B cell (primary cell): ENCODE measurements at regions not wholly inside any gene's neighbourhood (a gene's known extent, or its start where the extent isn't known, plus 50 kb on each side); places are given as distances from the start of the nearest gene placed in this dataset.

Experiments
- ATAC-seq: fragments of 200-7000 bp; cut with Tn5 transposase; one replicate; pipeline ENCODE4 v1.10.0; 2021; ENCODE audit warnings: low read depth, mild to moderate bottlenecking, moderate number of reproducible peaks, moderate library complexity
- CTCF ChIA-PET: fragments of 350-600 bp; sonication (Branson Sonifier 250); formaldehyde crosslinking; loops from one replicate; lab custom pipeline; 2021; ENCODE audit warnings: antibody characterized with exemption, inconsistent platforms; lab: Charles Lee
- POLR2A ChIA-PET: fragments of 350-600 bp; sonication (Branson Sonifier 250); formaldehyde crosslinking; loops from one replicate; lab custom pipeline; 2021; ENCODE audit warnings: antibody characterized with exemption; lab: Charles Lee
- DNase-seq: peaks from one replicate; pipeline ENCODE4 v3.0.0; 2013
- H2AFZ ChIP-seq: 2 replicates; pipeline ENCODE4 v1.6.1; 2012; ENCODE audit warnings: mild to moderate bottlenecking, low read depth, low read length; ENCODE audit not compliant: insufficient read depth, poor library complexity, severe bottlenecking
- H3K27ac ChIP-seq, 2 donors: 1 replicate in 1 of 2; 2 replicates in 1 of 2; pipeline ENCODE4 v1.5.1; 2012 to 2013; ENCODE audit warnings: low read length in 2 of 2, mild to moderate bottlenecking in 2 of 2, moderate library complexity in 1 of 2
- H3K27me3 ChIP-seq, 4 experiments: fragments of 200-600 bp in 1 of 4; sonication (generic) in 1 of 4; replicated peaks in 1 of 4; 1 replicate in 2 of 4; 2 replicates in 2 of 4; pipeline versions ENCODE4 v1.6.1 to v1.7.0; 2013 to 2016; ENCODE audit warnings: low read length in 3 of 4, mild to moderate bottlenecking in 2 of 4, mixed read lengths in 1 of 4, moderate library complexity in 1 of 4; ENCODE audit not compliant: insufficient read depth in 4 of 4, control insufficient read depth in 3 of 4; ENCODE audit errors: control extremely low read depth in 1 of 4
- H3K36me3 ChIP-seq, 2 experiments: replicated peaks in 1 of 2; 1 replicate in 1 of 2; 2 replicates in 1 of 2; pipeline versions ENCODE4 v1.6.1 to v1.7.1; 2013; ENCODE audit warnings: low read length in 1 of 2; ENCODE audit not compliant: insufficient read depth in 2 of 2, control insufficient read depth in 1 of 2; ENCODE audit errors: control extremely low read depth in 1 of 2, extremely low read depth in 1 of 2
- H3K4me1 ChIP-seq, 2 donors: fragments of 200-600 bp in 1 of 2; sonication (generic) in 1 of 2; 1 replicate in 1 of 2; 2 replicates in 1 of 2; pipeline versions ENCODE4 v1.5.1 to v1.6.1; 2013 to 2017; ENCODE audit warnings: low read length in 2 of 2; ENCODE audit not compliant: control insufficient read depth in 2 of 2, insufficient read depth in 2 of 2
- H3K4me2 ChIP-seq: replicated peaks from 2 replicates; pipeline ENCODE3; 2012; ENCODE audit warnings: mild to moderate bottlenecking, low read depth, low read length; ENCODE audit not compliant: poor library complexity, severe bottlenecking
- H3K4me3 ChIP-seq, 5 experiments: fragments of 200-600 bp in 1 of 5; sonication (generic) in 1 of 5; 1 replicate in 3 of 5; 2 replicates in 2 of 5; pipeline versions ENCODE4 v1.5.1 to v1.7.0; 2011 to 2016; ENCODE audit warnings: low read length in 4 of 5, mild to moderate bottlenecking in 4 of 5, low read depth in 2 of 5, control low read depth in 1 of 5, moderate library complexity in 1 of 5; ENCODE audit not compliant: insufficient read depth in 1 of 5; ENCODE audit errors: control extremely low read depth in 1 of 5, extremely low read depth in 1 of 5
- H3K79me2 ChIP-seq: fragments of 200-600 bp; sonication (generic); one replicate; pipeline ENCODE4 v1.6.0; 2016; ENCODE audit warnings: low read length; ENCODE audit not compliant: control insufficient read depth, insufficient read depth
- H3K9ac ChIP-seq: fragments of 200-600 bp; sonication (generic); 2 replicates; pipeline ENCODE4 v1.6.1; 2017; ENCODE audit warnings: mild to moderate bottlenecking, low read length, moderate library complexity
- H3K9me3 ChIP-seq, 3 donors: one replicate each; pipeline versions ENCODE4 v1.6.1 to v1.7.1; 2013; ENCODE audit warnings: low read length in 2 of 3; ENCODE audit not compliant: control insufficient read depth in 2 of 3, insufficient read depth in 1 of 3; ENCODE audit errors: control extremely low read depth in 1 of 3
- H4K20me1 ChIP-seq: 2 replicates; pipeline ENCODE4 v1.6.0; 2012; ENCODE audit warnings: mild to moderate bottlenecking, low read length; ENCODE audit not compliant: insufficient read depth, control insufficient read depth, poor library complexity, severe bottlenecking
- H3K27ac Mint-ChIP-seq: one replicate; pipeline ENCODE4 v1.8.0; 2021; ENCODE audit warnings: mixed read lengths
- H3K27me3 Mint-ChIP-seq: one replicate; pipeline ENCODE4 v1.8.0; 2021; ENCODE audit warnings: mixed read lengths
- H3K4me1 Mint-ChIP-seq: one replicate; pipeline ENCODE4 v1.8.0; 2021; ENCODE audit warnings: mixed read lengths
- H3K4me3 Mint-ChIP-seq: one replicate; pipeline ENCODE4 v1.8.0; 2021; ENCODE audit warnings: mixed read lengths
- H3K9me3 Mint-ChIP-seq: one replicate; pipeline ENCODE4 v1.8.0; 2022; ENCODE audit warnings: mixed read lengths; ENCODE audit not compliant: insufficient read depth
- EZH2 ChIP-seq: IDR thresholded peaks from 2 replicates; pipeline ENCODE4 v1.6.1; 2012; ENCODE audit warnings: borderline replicate concordance, low read depth, mild to moderate bottlenecking, moderate library complexity, low read length; ENCODE audit not compliant: insufficient read depth, poor library complexity, severe bottlenecking
- WGBS: methylation state at CpG from one replicate; pipeline ENCODE4 v1.1.5; 2013; ENCODE audit warnings: missing lambda C conversion rate; ENCODE audit not compliant: insufficient coverage; 5-methylcytosine and 5-hydroxymethylcytosine counted together
- intact Hi-C: fragments of 100-400 bp; cut with micrococcal nuclease; formaldehyde crosslinking; loops from one replicate; pipeline ENCODE4 v1.10.0; 2022
- TF ChIP-seq, protein P1 (sequence below): fragments of 200-600 bp; IDR thresholded peaks from one replicate; pipeline ENCODE4 v1.8.0; 2022; ENCODE audit warnings: antibody characterized with exemption, mild to moderate bottlenecking

DNA sequence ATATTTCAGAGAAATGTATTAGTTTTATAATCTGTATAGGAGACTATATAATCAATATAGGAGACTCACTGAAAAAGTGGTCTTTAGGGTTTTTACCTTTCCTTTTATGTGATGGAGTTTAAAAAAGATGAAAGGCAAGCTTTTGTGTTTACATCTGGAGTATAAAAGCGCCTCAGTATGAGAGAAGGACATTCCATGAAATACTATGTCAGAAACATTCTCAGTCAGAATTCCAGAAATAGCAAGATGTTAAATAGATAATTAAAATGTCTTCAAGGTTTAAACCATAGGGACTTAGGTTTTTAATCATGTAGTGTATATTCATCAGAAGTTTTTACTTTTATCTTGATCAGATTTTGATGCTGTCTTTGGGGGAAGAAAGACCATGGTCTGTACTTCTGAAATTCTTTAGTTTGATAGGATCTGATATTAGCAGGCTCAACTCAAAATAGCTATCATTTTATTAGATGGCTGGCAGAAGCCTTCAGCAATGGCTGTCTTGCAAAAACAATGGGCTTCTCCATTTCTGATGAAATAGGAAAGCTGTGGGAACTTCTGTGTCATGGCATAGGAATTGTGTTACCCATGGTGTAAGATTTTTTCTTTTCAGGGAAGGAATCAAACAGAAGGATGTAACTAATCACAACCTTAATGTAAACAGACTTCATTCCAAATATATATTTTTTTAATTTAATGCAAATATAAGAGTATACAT is 209.6 kb upstream of the PLSCR5 start:
- no peak for TF ChIP-seq EZH2
- TF ChIP-seq, protein P1, sequence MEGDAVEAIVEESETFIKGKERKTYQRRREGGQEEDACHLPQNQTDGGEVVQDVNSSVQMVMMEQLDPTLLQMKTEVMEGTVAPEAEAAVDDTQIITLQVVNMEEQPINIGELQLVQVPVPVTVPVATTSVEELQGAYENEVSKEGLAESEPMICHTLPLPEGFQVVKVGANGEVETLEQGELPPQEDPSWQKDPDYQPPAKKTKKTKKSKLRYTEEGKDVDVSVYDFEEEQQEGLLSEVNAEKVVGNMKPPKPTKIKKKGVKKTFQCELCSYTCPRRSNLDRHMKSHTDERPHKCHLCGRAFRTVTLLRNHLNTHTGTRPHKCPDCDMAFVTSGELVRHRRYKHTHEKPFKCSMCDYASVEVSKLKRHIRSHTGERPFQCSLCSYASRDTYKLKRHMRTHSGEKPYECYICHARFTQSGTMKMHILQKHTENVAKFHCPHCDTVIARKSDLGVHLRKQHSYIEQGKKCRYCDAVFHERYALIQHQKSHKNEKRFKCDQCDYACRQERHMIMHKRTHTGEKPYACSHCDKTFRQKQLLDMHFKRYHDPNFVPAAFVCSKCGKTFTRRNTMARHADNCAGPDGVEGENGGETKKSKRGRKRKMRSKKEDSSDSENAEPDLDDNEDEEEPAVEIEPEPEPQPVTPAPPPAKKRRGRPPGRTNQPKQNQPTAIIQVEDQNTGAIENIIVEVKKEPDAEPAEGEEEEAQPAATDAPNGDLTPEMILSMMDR = no peak
- H3K27me3 ChIP-seq = no peaks in the 10 kb centered on the region
- no peaks in the 10 kb centered on the region for H3K9me3 ChIP-seq
- H2AFZ ChIP-seq = no peak overlapping the region
- H3K9ac ChIP-seq = no peak overlapping the region
- H3K9me3 Mint-ChIP-seq = no peaks in the 10 kb centered on the region
- no peaks in the 10 kb centered on the region for H4K20me1 ChIP-seq
- H3K27ac Mint-ChIP-seq = no peak overlapping the region
- H3K4me2 ChIP-seq = no peak overlapping the region
- H3K4me3 ChIP-seq = no peak overlapping the region
- H3K4me1 Mint-ChIP-seq = no peaks in the 10 kb centered on the region
- no peak overlapping the region for H3K27ac ChIP-seq
- intact Hi-C loops = no loop called here
- H3K27me3 Mint-ChIP-seq = no peaks in the 10 kb centered on the region
- ChIA-PET POLR2A (no interaction called here), CTCF (no interaction called here)
- ATAC-seq (no peak), DNase-seq (no peak)
- H3K36me3 ChIP-seq = no peaks in the 10 kb centered on the region
- no peak overlapping the region for H3K4me3 Mint-ChIP-seq
- no peaks in the 10 kb centered on the region for H3K79me2 ChIP-seq
- WGBS = no CpG with 5 or more reads among the region's 1 CpG
- H3K4me1 ChIP-seq = no peaks in the 10 kb centered on the region

DNA sequence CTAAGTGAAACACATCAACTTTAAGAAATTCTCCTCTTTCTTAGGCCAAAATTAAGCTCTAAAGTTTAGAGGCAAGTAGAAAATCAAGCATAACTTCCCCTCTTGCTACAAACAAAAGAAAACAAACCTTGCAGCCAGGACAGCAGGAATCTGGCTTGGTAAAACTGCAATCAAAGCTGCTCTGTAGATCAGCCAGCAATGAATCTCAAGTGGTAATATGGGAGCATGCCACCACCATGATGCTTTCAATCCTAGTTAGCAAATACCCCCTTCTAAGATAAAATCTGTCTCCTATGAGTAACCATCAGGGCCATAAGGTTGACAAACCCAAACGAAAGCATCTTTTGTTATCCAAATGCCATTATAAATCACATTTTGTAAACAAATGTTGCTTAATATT is 208.3 kb upstream of the PLSCR5 start:
- H2AFZ ChIP-seq = no peak overlapping the region
- POLR2A ChIA-PET = no interaction called here

More for the DNA sequence above, 208.3 kb upstream of the PLSCR5 start:
- no peak overlapping the region for H3K4me2 ChIP-seq
- ATAC-seq = no peak
- Mint-ChIP-seq H3K27me3 (no peaks in the 10 kb centered on the region), H3K4me1 (no peaks in the 10 kb centered on the region), H3K27ac (no peak overlapping the region), H3K9me3 (no peaks in the 10 kb centered on the region), H3K4me3 (no peak overlapping the region)
- H3K9me3 ChIP-seq = no peaks in the 10 kb centered on the region
- H4K20me1 ChIP-seq = no peaks in the 10 kb centered on the region
- no peak for DNase-seq
- H3K79me2 ChIP-seq = no peaks in the 10 kb centered on the region
- intact Hi-C loops = no loop called here
- no peak overlapping the region for H3K4me3 ChIP-seq
- TF ChIP-seq, protein P1 = no peak
- no peak for TF ChIP-seq EZH2
- CTCF ChIA-PET = no interaction called here
- no peak overlapping the region for H3K27ac ChIP-seq
- H3K4me1 ChIP-seq = no peaks in the 10 kb centered on the region
- no peaks in the 10 kb centered on the region for H3K27me3 ChIP-seq
- WGBS = no CpG with 5 or more reads among the region's 1 CpG
- H3K9ac ChIP-seq = no peak overlapping the region
- no peaks in the 10 kb centered on the region for H3K36me3 ChIP-seq
